Mesenchymal stem cell (in vitro differentiated cells and primary cell): ENCODE measurements at regions not wholly inside any gene's neighbourhood (a gene's known extent, or its start where the extent isn't known, plus 50 kb on each side); places are given as distances from the start of the nearest gene placed in this dataset.

Source experiments
- DNase-seq: peaks from one replicate; pipeline ENCODE4 v3.0.0-alpha.2; 2013
- H2AFZ ChIP-seq: one replicate; pipeline ENCODE4 v1.6.1; 2013; ENCODE audit warnings: low read depth, mild to moderate bottlenecking, control low read depth, inconsistent platforms, low read length, moderate library complexity
- H2AK5ac ChIP-seq: 2 replicates; pipeline ENCODE4 v1.6.1; 2013; ENCODE audit warnings: low read length, moderate library complexity, mild to moderate bottlenecking, inconsistent platforms; ENCODE audit not compliant: severe bottlenecking
- H2BK120ac ChIP-seq: one replicate; pipeline ENCODE4 v1.6.1; 2013; ENCODE audit warnings: low read depth, mild to moderate bottlenecking, inconsistent platforms, low read length, moderate library complexity
- H2BK12ac ChIP-seq, 2 experiments: one replicate each; pipeline ENCODE4 v1.6.1; 2013; ENCODE audit warnings: inconsistent platforms in 2 of 2, low read length in 2 of 2, mild to moderate bottlenecking in 2 of 2, moderate library complexity in 2 of 2, control low read depth in 1 of 2
- H2BK15ac ChIP-seq: one replicate; pipeline ENCODE4 v1.6.1; 2013; ENCODE audit warnings: mild to moderate bottlenecking, low read depth, inconsistent platforms; ENCODE audit not compliant: poor library complexity, severe bottlenecking
- H2BK5ac ChIP-seq: 2 replicates; pipeline ENCODE4 v1.6.1; 2013; ENCODE audit warnings: low read depth, mild to moderate bottlenecking, low read length, control low read depth, inconsistent platforms; ENCODE audit not compliant: poor library complexity, severe bottlenecking
- H3K14ac ChIP-seq, 2 experiments: one replicate each; pipeline ENCODE4 v1.6.1; 2013; ENCODE audit warnings: inconsistent platforms in 2 of 2, low read length in 2 of 2, control low read depth in 1 of 2, mild to moderate bottlenecking in 1 of 2, moderate library complexity in 1 of 2
- H3K18ac ChIP-seq, 2 experiments: one replicate each; pipeline ENCODE4 v1.6.1; 2013; ENCODE audit warnings: inconsistent platforms in 2 of 2, low read length in 2 of 2, control low read depth in 1 of 2, low read depth in 1 of 2, mild to moderate bottlenecking in 1 of 2
- H3K23ac ChIP-seq, 2 experiments: one replicate each; pipeline ENCODE4 v1.6.1; 2013; ENCODE audit warnings: inconsistent platforms in 2 of 2, low read length in 2 of 2, mild to moderate bottlenecking in 2 of 2, moderate library complexity in 2 of 2, control low read depth in 1 of 2
- H3K27ac ChIP-seq: 2 replicates; pipeline ENCODE4 v1.5.1; 2013; ENCODE audit warnings: mild to moderate bottlenecking, moderate library complexity, low read length, control low read depth, inconsistent platforms; ENCODE audit not compliant: poor library complexity, severe bottlenecking
- H3K27me3 ChIP-seq, 2 experiments: 2 replicates each; pipeline versions ENCODE4 v1.6.1 to v1.7.0; 2013; ENCODE audit warnings: low read length in 2 of 2, mild to moderate bottlenecking in 2 of 2, moderate library complexity in 2 of 2, control low read depth in 1 of 2, inconsistent platforms in 1 of 2; ENCODE audit not compliant: control insufficient read depth in 1 of 2, insufficient read depth in 1 of 2
- H3K36me3 ChIP-seq, 2 experiments: 2 replicates each; pipeline versions ENCODE4 v1.6.1 to v1.7.0; 2013; ENCODE audit warnings: low read length in 2 of 2, control low read depth in 1 of 2, inconsistent platforms in 1 of 2, low read depth in 1 of 2, mild to moderate bottlenecking in 1 of 2; ENCODE audit not compliant: insufficient read depth in 2 of 2, control insufficient read depth in 1 of 2
- H3K4ac ChIP-seq, 2 experiments: one replicate each; pipeline ENCODE4 v1.6.1; 2013; ENCODE audit warnings: inconsistent platforms in 2 of 2, low read length in 2 of 2, mild to moderate bottlenecking in 2 of 2, moderate library complexity in 2 of 2, control low read depth in 1 of 2, low read depth in 1 of 2
- H3K4me1 ChIP-seq: 2 replicates; pipeline ENCODE4 v1.6.1; 2013; ENCODE audit warnings: low read depth, low read length, control low read depth; ENCODE audit not compliant: control insufficient read depth, insufficient read depth
- H3K4me2 ChIP-seq: 2 replicates; pipeline ENCODE4 v1.6.1; 2013; ENCODE audit warnings: low read length, mild to moderate bottlenecking, inconsistent platforms; ENCODE audit not compliant: poor library complexity, severe bottlenecking
- H3K4me3 ChIP-seq, 2 experiments: 2 replicates each; pipeline versions ENCODE4 v1.5.1 to v1.7.0; 2013; ENCODE audit warnings: low read length in 2 of 2, mild to moderate bottlenecking in 2 of 2, control low read depth in 1 of 2, low read depth in 1 of 2; ENCODE audit not compliant: insufficient read depth in 1 of 2
- H3K79me1 ChIP-seq: replicated peaks from 2 replicates; pipeline ENCODE4 v1.6.1; 2013; ENCODE audit warnings: mild to moderate bottlenecking, control low read depth, low read length, inconsistent platforms; ENCODE audit not compliant: poor library complexity, severe bottlenecking
- H3K9ac ChIP-seq: 2 replicates; pipeline ENCODE4 v1.7.0; 2013; ENCODE audit warnings: mild to moderate bottlenecking, low read length, moderate library complexity
- H3K9me3 ChIP-seq: 2 replicates; pipeline ENCODE4 v1.7.0; 2013; ENCODE audit warnings: mild to moderate bottlenecking, low read length; ENCODE audit not compliant: control insufficient read depth
- H4K8ac ChIP-seq: one replicate; pipeline ENCODE4 v1.6.1; 2013; ENCODE audit warnings: inconsistent platforms, mild to moderate bottlenecking, low read length, moderate library complexity
- H4K91ac ChIP-seq: one replicate; pipeline ENCODE4 v1.6.1; 2013; ENCODE audit warnings: mild to moderate bottlenecking, low read length, inconsistent platforms
- WGBS: methylation state at CpG from one replicate; pipeline ENCODE4 v1.1.7; 2013; ENCODE audit warnings: mixed read lengths; 5-methylcytosine and 5-hydroxymethylcytosine counted together

DNA sequence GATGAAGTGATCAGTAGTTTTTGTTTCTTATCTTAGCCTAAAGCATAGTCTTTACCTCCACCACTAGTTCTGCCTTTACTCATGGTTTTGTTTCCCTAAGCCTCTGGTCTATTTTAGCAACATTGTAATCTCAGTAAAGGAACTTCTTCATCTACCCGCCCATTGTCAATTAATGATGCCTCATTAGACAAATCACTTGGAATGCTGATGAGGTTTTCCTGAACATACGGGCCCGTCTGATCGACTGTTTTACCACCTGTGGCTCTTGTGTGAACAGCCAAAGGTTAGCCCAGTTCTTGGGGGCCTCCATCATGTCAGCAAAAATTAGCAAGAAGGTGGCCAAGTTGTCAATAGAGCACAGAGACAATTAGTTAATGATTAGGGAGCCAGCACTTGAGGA, 470.1 kb upstream of the ARRDC4 start:
- Histone ChIP-seq H4K91ac (no peak overlapping the region), H2AFZ (no peak overlapping the region), H4K8ac (no peak overlapping the region), H3K4ac (no peak overlapping the region), H3K14ac (no peak overlapping the region), H3K4me3 (no peak overlapping the region), H2AK5ac (no peak overlapping the region), H3K27ac (no peak overlapping the region), H3K79me1 (no peaks in the 10 kb centered on the region), H2BK120ac (no peak overlapping the region), H3K4me1 (no peaks in the 10 kb centered on the region), H3K36me3 (no peaks in the 10 kb centered on the region), H3K23ac (no peak overlapping the region), H2BK15ac (no peak overlapping the region), H2BK12ac (no peak overlapping the region), H3K27me3 (no peaks in the 10 kb centered on the region), H3K9me3 (peaks cover 12% of the 10 kb centered on the region), H3K4me2 (no peak overlapping the region), H2BK5ac (no peak overlapping the region), H3K9ac (no peak overlapping the region), H3K18ac (no peak overlapping the region)
- 92% methylated on average over 4 of the region's 4 CpGs for WGBS
- no peak for DNase-seq

DNA sequence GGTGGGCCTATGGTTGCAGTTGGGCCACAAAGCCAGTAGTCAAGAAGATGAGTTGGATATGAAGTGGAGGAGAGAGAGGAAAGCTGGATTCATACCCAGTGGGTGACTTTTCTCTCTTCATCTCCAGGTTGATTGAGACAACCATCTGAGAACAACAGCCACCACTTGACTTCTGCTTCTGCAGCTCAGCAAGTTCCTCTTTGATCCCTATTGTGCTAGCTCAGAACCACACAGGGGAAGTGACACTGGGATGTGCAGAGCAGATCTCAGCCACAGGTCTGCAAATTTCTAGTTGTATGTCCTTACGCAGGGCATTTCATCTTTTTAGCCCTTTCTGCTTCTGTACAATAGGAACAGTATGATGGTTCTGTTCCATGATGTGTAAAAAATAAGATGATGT, 459.2 kb upstream of the ARRDC4 start:
- H2BK12ac ChIP-seq, result peak overlapping the region; percentile 18 to 77
- H3K23ac ChIP-seq, result no peak overlapping the region
- H3K27ac ChIP-seq, result no peak overlapping the region
- no peak overlapping the region for H2AFZ ChIP-seq
- peak overlapping the region; percentile 34 to 42 for H3K18ac ChIP-seq
- H3K27me3 ChIP-seq, result no peaks in the 10 kb centered on the region
- no peak overlapping the region for H3K4me2 ChIP-seq
- no peak overlapping the region for H4K91ac ChIP-seq
- no peak overlapping the region for H4K8ac ChIP-seq
- no peaks in the 10 kb centered on the region for H3K4me1 ChIP-seq
- no peak overlapping the region for H2BK5ac ChIP-seq
- no peak for DNase-seq
- no peak overlapping the region for H3K4me3 ChIP-seq
- peaks cover 7% of the 10 kb centered on the region for H3K9me3 ChIP-seq
- H2BK120ac ChIP-seq, result no peak overlapping the region
- H3K79me1 ChIP-seq, result no peaks in the 10 kb centered on the region
- H3K9ac ChIP-seq, result no peak overlapping the region
- no peaks in the 10 kb centered on the region for H3K36me3 ChIP-seq
- no peak overlapping the region for H2AK5ac ChIP-seq
- WGBS, result 100% methylated on average over 1 of the region's 1 CpG
- H2BK15ac ChIP-seq, result no peak overlapping the region
- H3K4ac ChIP-seq, result peak overlapping the region in 1 of 2 experiments; percentile 69
- H3K14ac ChIP-seq, result peak overlapping the region in 1 of 2 experiments; percentile 18

DNA sequence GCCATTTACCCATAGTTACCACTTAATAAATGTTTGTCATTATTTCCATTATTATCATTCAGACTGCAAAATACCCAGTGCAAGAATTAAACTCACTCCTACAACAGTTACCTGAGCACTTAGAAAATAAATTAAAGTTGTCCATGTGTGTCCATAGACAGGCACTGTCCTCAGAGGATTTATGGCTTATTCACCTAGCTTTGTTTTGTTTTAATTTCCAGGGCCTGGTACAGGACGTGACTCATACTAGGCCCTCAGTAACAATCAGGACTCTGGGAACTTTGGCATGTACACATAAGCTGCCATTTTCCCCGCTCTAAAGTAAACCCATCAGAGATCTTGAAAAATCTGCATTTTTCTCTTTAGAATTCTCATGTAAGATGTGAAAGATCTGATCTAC, 458.5 kb upstream of the ARRDC4 start:
- H3K4ac ChIP-seq, result peak overlapping the region in 1 of 2 experiments; percentile 51
- no peak overlapping the region for H4K91ac ChIP-seq
- peak overlapping the region in 1 of 2 experiments; percentile 84 for H2BK12ac ChIP-seq
- no peak overlapping the region for H3K14ac ChIP-seq
- H3K27me3 ChIP-seq, result no peaks in the 10 kb centered on the region
- no peak overlapping the region for H3K23ac ChIP-seq
- no peaks in the 10 kb centered on the region for H3K36me3 ChIP-seq
- H2BK5ac ChIP-seq, result no peak overlapping the region
- no peak overlapping the region for H4K8ac ChIP-seq
- no peak overlapping the region for H2AFZ ChIP-seq
- H3K9me3 ChIP-seq, result peaks cover 7% of the 10 kb centered on the region
- H3K27ac ChIP-seq, result no peak overlapping the region
- H3K9ac ChIP-seq, result no peak overlapping the region
- WGBS, result 15% methylated on average over 1 of the region's 2 CpGs
- no peak overlapping the region for H3K4me2 ChIP-seq
- no peaks in the 10 kb centered on the region for H3K4me1 ChIP-seq
- H3K4me3 ChIP-seq, result no peak overlapping the region
- H2AK5ac ChIP-seq, result no peak overlapping the region
- DNase-seq, result peak; percentile 50
- no peaks in the 10 kb centered on the region for H3K79me1 ChIP-seq
- H2BK120ac ChIP-seq, result no peak overlapping the region
- peak overlapping the region in 1 of 2 experiments; percentile 78 for H3K18ac ChIP-seq
- no peak overlapping the region for H2BK15ac ChIP-seq

DNA sequence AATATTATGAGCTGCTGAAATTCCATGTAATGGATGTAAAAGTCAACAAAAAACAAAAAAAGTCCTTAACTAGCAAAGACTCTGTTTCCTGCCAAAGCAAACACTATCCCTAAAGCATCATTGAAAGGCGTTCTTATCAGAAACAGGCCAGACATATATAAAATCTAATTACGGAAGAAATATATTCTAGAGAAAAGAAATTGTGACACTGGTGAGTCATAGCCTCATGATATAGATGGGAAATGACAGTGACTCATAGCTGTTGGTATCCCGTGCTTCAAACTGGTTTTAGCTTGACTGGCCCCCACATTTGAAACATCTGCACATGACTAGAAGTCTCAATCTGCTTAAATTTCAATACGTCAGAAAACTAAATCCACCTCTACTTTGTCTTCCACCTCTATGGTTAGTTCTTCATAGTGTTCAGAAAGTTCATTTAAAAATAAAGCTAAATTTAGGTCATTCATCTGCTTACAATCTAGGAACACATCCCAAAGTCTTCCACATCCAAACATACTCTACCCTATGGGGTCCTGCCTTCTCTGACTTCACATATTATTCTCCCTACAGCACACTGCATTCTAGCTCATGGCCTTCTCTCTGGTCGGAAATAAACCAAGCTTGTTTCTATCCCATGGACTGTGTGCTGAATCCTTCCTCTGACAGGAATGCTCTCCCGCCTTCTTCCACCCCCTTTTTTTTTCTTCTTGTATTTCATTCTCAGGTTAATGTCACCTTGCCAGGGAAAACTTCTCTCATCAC, 456.3 kb upstream of the ARRDC4 start:
- no peak overlapping the region for H4K8ac ChIP-seq
- H3K18ac ChIP-seq, result peak overlapping the region; percentile 44 to 47
- no peak overlapping the region for H2BK5ac ChIP-seq
- no peaks in the 10 kb centered on the region for H3K27me3 ChIP-seq
- peak overlapping the region; percentile 63 for H3K9ac ChIP-seq
- no peak overlapping the region for H2AK5ac ChIP-seq
- 34% methylated on average over 5 of the region's 6 CpGs for WGBS
- peak overlapping the region in 1 of 2 experiments; percentile 13 for H3K4ac ChIP-seq
- no peak overlapping the region for H3K14ac ChIP-seq
- H3K4me1 ChIP-seq, result no peaks in the 10 kb centered on the region
- no peak overlapping the region for H3K27ac ChIP-seq
- no peak overlapping the region for H3K23ac ChIP-seq
- H2BK120ac ChIP-seq, result no peak overlapping the region
- H3K9me3 ChIP-seq, result peaks cover 4% of the 10 kb centered on the region
- no peak overlapping the region for H4K91ac ChIP-seq
- H3K4me2 ChIP-seq, result no peak overlapping the region
- no peak overlapping the region for H3K4me3 ChIP-seq
- DNase-seq, result peak; percentile 92
- peak overlapping the region in 1 of 2 experiments; percentile 22 for H2BK12ac ChIP-seq
- no peak overlapping the region for H2BK15ac ChIP-seq
- no peak overlapping the region for H2AFZ ChIP-seq
- H3K79me1 ChIP-seq, result no peaks in the 10 kb centered on the region
- no peaks in the 10 kb centered on the region for H3K36me3 ChIP-seq
